ENCODE measurements at regions not wholly inside any gene's neighbourhood (a gene's known extent, or its start where the extent isn't known, plus 50 kb on each side); places are given as distances from the start of the nearest gene placed in this dataset.

DNA sequence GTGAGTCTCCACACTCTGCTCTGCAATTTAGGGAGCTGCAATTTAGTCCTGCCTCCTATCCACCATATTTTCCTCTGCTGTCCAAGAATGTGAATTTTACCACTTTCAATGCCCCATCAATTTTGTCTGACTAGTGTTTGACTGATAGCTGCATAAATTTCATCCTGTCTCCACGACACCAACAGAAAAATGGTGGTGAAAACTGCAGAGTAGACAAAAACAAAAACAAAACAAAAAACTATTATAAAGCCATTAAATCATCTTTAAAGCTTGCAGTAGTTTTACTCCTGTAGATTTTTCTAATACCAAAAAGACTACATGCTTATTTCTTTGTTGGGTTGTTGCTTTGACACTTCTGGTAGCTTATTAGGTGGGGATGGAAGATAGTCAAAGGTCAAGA lies 322.0 kb downstream of the PAX1 start:
- WGBS (ENCODE audit: insufficient coverage): no CpG with 5 or more reads among the region's 1 CpG
- no peaks in the 10 kb centered on the region for H3K4me1 ChIP-seq (ENCODE audit: control insufficient read depth in 1 of 2, insufficient read depth in 2 of 2, low read length in 2 of 2)
- H3K4me2 ChIP-seq (replicated peaks; ENCODE audit: extremely low read depth, low read length, poor library complexity, severe bottlenecking): no peak overlapping the region
- Mint-ChIP-seq H3K4me3 (no peak overlapping the region), H3K4me1 (no peaks in the 10 kb centered on the region), H3K27ac (no peak overlapping the region), H3K9me3 (peaks cover 6 to 19% (median 13%) of the 10 kb centered on the region in 7 donors), H3K27me3 (ENCODE audit: low read depth in 3 of 3) (peaks cover 0 to 2% (median 0%) of the 10 kb centered on the region in 3 donors), H3K36me3 (no peaks in the 10 kb centered on the region)
- H3K4me3 ChIP-seq (replicated peaks in 1 of 3; ENCODE audit: low read depth in 2 of 3, low read length in 3 of 3): no peak overlapping the region
- H3K27ac ChIP-seq (ENCODE audit: low read depth in 1 of 2, low read length in 2 of 2): no peak overlapping the region
- no peaks in the 10 kb centered on the region for H3K36me3 ChIP-seq (replicated peaks in 1 of 2; ENCODE audit: control insufficient read depth in 1 of 2, insufficient read depth in 2 of 2, low read length in 2 of 2)
- H3K79me2 ChIP-seq (ENCODE audit: insufficient read depth, low read length): no peaks in the 10 kb centered on the region
- TF ChIP-seq, protein P1, sequence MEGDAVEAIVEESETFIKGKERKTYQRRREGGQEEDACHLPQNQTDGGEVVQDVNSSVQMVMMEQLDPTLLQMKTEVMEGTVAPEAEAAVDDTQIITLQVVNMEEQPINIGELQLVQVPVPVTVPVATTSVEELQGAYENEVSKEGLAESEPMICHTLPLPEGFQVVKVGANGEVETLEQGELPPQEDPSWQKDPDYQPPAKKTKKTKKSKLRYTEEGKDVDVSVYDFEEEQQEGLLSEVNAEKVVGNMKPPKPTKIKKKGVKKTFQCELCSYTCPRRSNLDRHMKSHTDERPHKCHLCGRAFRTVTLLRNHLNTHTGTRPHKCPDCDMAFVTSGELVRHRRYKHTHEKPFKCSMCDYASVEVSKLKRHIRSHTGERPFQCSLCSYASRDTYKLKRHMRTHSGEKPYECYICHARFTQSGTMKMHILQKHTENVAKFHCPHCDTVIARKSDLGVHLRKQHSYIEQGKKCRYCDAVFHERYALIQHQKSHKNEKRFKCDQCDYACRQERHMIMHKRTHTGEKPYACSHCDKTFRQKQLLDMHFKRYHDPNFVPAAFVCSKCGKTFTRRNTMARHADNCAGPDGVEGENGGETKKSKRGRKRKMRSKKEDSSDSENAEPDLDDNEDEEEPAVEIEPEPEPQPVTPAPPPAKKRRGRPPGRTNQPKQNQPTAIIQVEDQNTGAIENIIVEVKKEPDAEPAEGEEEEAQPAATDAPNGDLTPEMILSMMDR (IDR thresholded peaks at IDR 0.05): no peak
- H3K9ac ChIP-seq (ENCODE audit: insufficient read depth, low read length, poor library complexity, severe bottlenecking): no peak overlapping the region
- intact Hi-C loops (cut with micrococcal nuclease): no loop called here
- peaks cover 13 to 21% of the 10 kb centered on the region in 2 donors for H3K9me3 ChIP-seq (replicated peaks in 1 of 2; ENCODE audit: control insufficient read depth in 1 of 2, insufficient read depth in 1 of 2, low read length in 2 of 2)
- no peak for DNase-seq
- no peaks in the 10 kb centered on the region for H4K20me1 ChIP-seq (ENCODE audit: insufficient read depth, low read length)
- no peak overlapping the region for H2AFZ ChIP-seq (ENCODE audit: insufficient read depth, low read depth, low read length, poor library complexity, severe bottlenecking)
- no peaks in the 10 kb centered on the region for H3K27me3 ChIP-seq (ENCODE audit: control insufficient read depth in 2 of 2, insufficient read depth in 2 of 2, low read length in 2 of 2)

DNA sequence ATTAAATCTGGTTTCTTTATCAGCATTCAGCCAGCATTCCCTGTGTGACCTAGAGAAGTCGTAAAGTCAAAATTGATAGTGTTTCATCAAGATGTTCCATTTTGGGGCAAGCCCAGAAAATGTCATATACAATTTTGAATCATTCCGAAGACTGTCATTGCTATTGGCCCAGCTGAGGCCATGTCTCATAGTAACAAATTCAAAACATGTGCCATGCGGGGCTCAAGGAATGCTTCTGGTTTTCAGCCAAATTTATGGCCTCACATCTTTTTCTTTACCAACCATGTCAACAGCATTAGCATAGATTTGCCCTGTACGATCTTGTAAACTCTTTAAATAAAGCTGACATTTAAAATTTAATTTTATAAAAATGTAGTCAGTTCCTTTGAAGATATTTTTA lies 314.7 kb downstream of the PAX1 start:
- H3K27me3 ChIP-seq (ENCODE audit: control insufficient read depth in 2 of 2, insufficient read depth in 2 of 2, low read length in 2 of 2): no peaks in the 10 kb centered on the region
- H3K9me3 Mint-ChIP-seq: peaks cover 0 to 13% (median 4%) of the 10 kb centered on the region in 7 donors
- 93% methylated on average over 3 of the region's 4 CpGs for WGBS (ENCODE audit: insufficient coverage)
- no peak overlapping the region for H3K9ac ChIP-seq (ENCODE audit: insufficient read depth, low read length, poor library complexity, severe bottlenecking)
- H3K4me1 ChIP-seq (ENCODE audit: control insufficient read depth in 1 of 2, insufficient read depth in 2 of 2, low read length in 2 of 2): no peaks in the 10 kb centered on the region
- no peak overlapping the region for H3K4me3 ChIP-seq (replicated peaks in 1 of 3; ENCODE audit: low read depth in 2 of 3, low read length in 3 of 3)
- no peaks in the 10 kb centered on the region for H3K36me3 Mint-ChIP-seq
- no peaks in the 10 kb centered on the region for H3K79me2 ChIP-seq (ENCODE audit: insufficient read depth, low read length)
- H2AFZ ChIP-seq (ENCODE audit: insufficient read depth, low read depth, low read length, poor library complexity, severe bottlenecking): no peak overlapping the region
- H3K27me3 Mint-ChIP-seq (ENCODE audit: low read depth in 3 of 3): no peaks in the 10 kb centered on the region
- no peak overlapping the region for H3K4me3 Mint-ChIP-seq
- H3K9me3 ChIP-seq (replicated peaks in 1 of 2; ENCODE audit: control insufficient read depth in 1 of 2, insufficient read depth in 1 of 2, low read length in 2 of 2): no peaks in the 10 kb centered on the region
- no peak overlapping the region for H3K27ac ChIP-seq (ENCODE audit: low read depth in 1 of 2, low read length in 2 of 2)
- no peak overlapping the region for H3K27ac Mint-ChIP-seq
- intact Hi-C loops (cut with micrococcal nuclease): no loop called here
- no peak overlapping the region for H3K4me2 ChIP-seq (replicated peaks; ENCODE audit: extremely low read depth, low read length, poor library complexity, severe bottlenecking)
- H3K4me1 Mint-ChIP-seq: no peaks in the 10 kb centered on the region
- DNase-seq: no peak
- TF ChIP-seq, protein P1 (IDR thresholded peaks at IDR 0.05): no peak
- H3K36me3 ChIP-seq (replicated peaks in 1 of 2; ENCODE audit: control insufficient read depth in 1 of 2, insufficient read depth in 2 of 2, low read length in 2 of 2): no peaks in the 10 kb centered on the region
- no peaks in the 10 kb centered on the region for H4K20me1 ChIP-seq (ENCODE audit: insufficient read depth, low read length)

Data from CD14-positive monocyte (primary cell).